Suprapubic skin (tissue), 4 donors: ENCODE measurements at regions not wholly inside any gene's neighbourhood (a gene's known extent, or its start where the extent isn't known, plus 50 kb on each side); places are given as distances from the start of the nearest gene placed in this dataset.

Experiments
- DNase-seq, 2 donors: peaks; one replicate each; pipeline ENCODE4 v3.0.0-alpha.2; 2019; ENCODE audit warnings: low spot score in 2 of 2
- H3K27ac ChIP-seq: fragments of 200-600 bp; sonication (generic); one replicate; pipeline ENCODE4 v1.5.1; 2019
- H3K27me3 ChIP-seq: fragments of 200-600 bp; sonication (generic); one replicate; pipeline ENCODE4 v1.5.1; 2019
- H3K36me3 ChIP-seq: fragments of 200-600 bp; sonication (generic); one replicate; pipeline ENCODE4 v1.5.1; 2019
- H3K4me1 ChIP-seq: fragments of 200-600 bp; sonication (generic); one replicate; pipeline ENCODE4 v1.5.1; 2019
- H3K4me3 ChIP-seq: fragments of 200-600 bp; sonication (generic); one replicate; pipeline ENCODE4 v1.5.1; 2019; ENCODE audit warnings: mild to moderate bottlenecking
- H3K9me3 ChIP-seq: fragments of 200-600 bp; sonication (generic); one replicate; pipeline ENCODE4 v1.5.1; 2019
- CTCF ChIP-seq, 2 donors: fragments of 200-600 bp in 1 of 2; fragments of 450-650 bp in 1 of 2; sonication (generic) in 1 of 2; IDR thresholded peaks; one replicate each; pipeline ENCODE4 v1.5.1; 2016 to 2019; ENCODE audit warnings: antibody characterized with exemption in 2 of 2, mild to moderate bottlenecking in 1 of 2, moderate library complexity in 1 of 2
- EP300 ChIP-seq: sonication (generic); formaldehyde crosslinking; IDR thresholded peaks from one replicate; pipeline ENCODE4 v1.6.1; 2017; ENCODE audit warnings: antibody characterized with exemption
- POLR2A ChIP-seq, 2 donors: fragments of 450-650 bp; IDR thresholded peaks; one replicate each; pipeline ENCODE4 v1.6.1; 2017; ENCODE audit warnings: antibody characterized with exemption in 2 of 2, mild to moderate bottlenecking in 2 of 2, moderate library complexity in 2 of 2
- POLR2AphosphoS5 ChIP-seq, 3 donors: sonication (generic); formaldehyde crosslinking; IDR thresholded peaks; one replicate each; pipeline ENCODE4 v1.6.1; 2017; ENCODE audit warnings: antibody characterized with exemption in 3 of 3
- WGBS: methylation state at CpG from one replicate; pipeline ENCODE4 v1.1.5; 2018; 5-methylcytosine and 5-hydroxymethylcytosine counted together

GRCh38 chr4:45569619-45570018 is 554.2 kb downstream of the GABRG1 start:
- Histone ChIP-seq H3K36me3 (no peaks in the 10 kb centered on the region), H3K4me1 (no peaks in the 10 kb centered on the region), H3K27ac (no peak overlapping the region), H3K27me3 (no peaks in the 10 kb centered on the region), H3K9me3 (peaks cover 4% of the 10 kb centered on the region), H3K4me3 (no peak overlapping the region)
- WGBS = 63% methylated on average over 1 of the region's 1 CpG
- TF ChIP-seq POLR2AphosphoS5 (IDR thresholded peaks at IDR 0.05) (no peak), EP300 (no peak)
- DNase-seq = no peak

- Histone ChIP-seq H3K4me1 (no peaks in the 10 kb centered on the region), H3K27me3 (no peaks in the 10 kb centered on the region), H3K27ac (no peak overlapping the region), H3K9me3 (peaks cover 4% of the 10 kb centered on the region), H3K4me3 (no peak overlapping the region), H3K36me3 (no peaks in the 10 kb centered on the region)
- TF ChIP-seq CTCF (IDR thresholded peaks at IDR 0.05) = no peak
- no peak for TF ChIP-seq POLR2AphosphoS5 (IDR thresholded peaks at IDR 0.05)
- no peak for TF ChIP-seq EP300
- no peak for TF ChIP-seq POLR2A (IDR thresholded peaks at IDR 0.05)
- 61% methylated on average over 3 of the region's 3 CpGs for WGBS
- DNase-seq = no peak
Measured at GRCh38 chr4:45568694-45569093, 555.2 kb downstream of the GABRG1 start.

GRCh38 chr4:45566896-45567603 is 556.8 kb downstream of the GABRG1 start:
- DNase-seq = no peak
- no peaks in the 10 kb centered on the region for H3K36me3 ChIP-seq
- H3K4me3 ChIP-seq = no peak overlapping the region
- H3K27me3 ChIP-seq = no peaks in the 10 kb centered on the region
- no peaks in the 10 kb centered on the region for H3K4me1 ChIP-seq
- no peak for TF ChIP-seq POLR2AphosphoS5 (IDR thresholded peaks at IDR 0.05)
- no peak for TF ChIP-seq POLR2A (IDR thresholded peaks at IDR 0.05)
- no peak for TF ChIP-seq CTCF (IDR thresholded peaks at IDR 0.05)
- no peak for TF ChIP-seq EP300
- peaks cover 4% of the 10 kb centered on the region for H3K9me3 ChIP-seq
- no peak overlapping the region for H3K27ac ChIP-seq
- 77% methylated on average over 6 of the region's 19 CpGs for WGBS

GRCh38 chr4:45554423-45554822 is 569.4 kb downstream of the GABRG1 start:
- no peaks in the 10 kb centered on the region for H3K4me1 ChIP-seq
- 42% methylated on average over 1 of the region's 1 CpG for WGBS

GRCh38 chr4:45550766-45551366 is 573.0 kb downstream of the GABRG1 start:
- no peaks in the 10 kb centered on the region for H3K27me3 ChIP-seq
- no peaks in the 10 kb centered on the region for H3K36me3 ChIP-seq
- H3K4me3 ChIP-seq = no peak overlapping the region
- no peak for DNase-seq
- no peak overlapping the region for H3K27ac ChIP-seq
- WGBS = 39% methylated on average over 4 of the region's 4 CpGs
- TF ChIP-seq POLR2AphosphoS5 (IDR thresholded peaks at IDR 0.05) = no peak
- no peaks in the 10 kb centered on the region for H3K9me3 ChIP-seq
- no peaks in the 10 kb centered on the region for H3K4me1 ChIP-seq

More at GRCh38 chr4:45554423-45554822, 569.4 kb downstream of the GABRG1 start:
- Histone ChIP-seq H3K4me3 (no peak overlapping the region), H3K9me3 (no peaks in the 10 kb centered on the region), H3K36me3 (no peaks in the 10 kb centered on the region), H3K27me3 (no peaks in the 10 kb centered on the region), H3K27ac (no peak overlapping the region)
- no peak for DNase-seq
- TF ChIP-seq CTCF (IDR thresholded peaks at IDR 0.05) = no peak
- no peak for TF ChIP-seq POLR2AphosphoS5 (IDR thresholded peaks at IDR 0.05)
- TF ChIP-seq POLR2A (IDR thresholded peaks at IDR 0.05) = no peak
- TF ChIP-seq EP300 = no peak

- no peak for DNase-seq
- Histone ChIP-seq H3K9me3 (no peaks in the 10 kb centered on the region), H3K27me3 (no peaks in the 10 kb centered on the region), H3K27ac (no peak overlapping the region), H3K36me3 (no peaks in the 10 kb centered on the region), H3K4me1 (no peaks in the 10 kb centered on the region), H3K4me3 (no peak overlapping the region)
- WGBS = 91% methylated on average over 2 of the region's 2 CpGs
- TF ChIP-seq CTCF (IDR thresholded peaks at IDR 0.05) = no peak
- no peak for TF ChIP-seq POLR2AphosphoS5 (IDR thresholded peaks at IDR 0.05)
- no peak for TF ChIP-seq EP300
- TF ChIP-seq POLR2A (IDR thresholded peaks at IDR 0.05) = no peak
Measured at GRCh38 chr4:45539142-45539814, 584.6 kb downstream of the GABRG1 start.
